Stimulated activated CD8-positive, alpha-beta memory T cell treated with anti-CD3 and anti-CD28 coated beads, Interleukin-15, amount 100 ng/mL, for 48 hours (primary cell): ENCODE measurements at regions not wholly inside any gene's neighbourhood (a gene's known extent, or its start where the extent isn't known, plus 50 kb on each side); places are given as distances from the start of the nearest gene placed in this dataset.

Source experiments
- DNase-seq, 2 donors: peaks; one replicate each; pipeline ENCODE4 v3.0.0-alpha.2; 2020; ENCODE audit warnings: low read depth in 2 of 2

- DNase-seq, result no peak
These were observed 816.3 kb downstream of the QKI start for GRCh38 chr6:164230804-164231203.

DNA sequence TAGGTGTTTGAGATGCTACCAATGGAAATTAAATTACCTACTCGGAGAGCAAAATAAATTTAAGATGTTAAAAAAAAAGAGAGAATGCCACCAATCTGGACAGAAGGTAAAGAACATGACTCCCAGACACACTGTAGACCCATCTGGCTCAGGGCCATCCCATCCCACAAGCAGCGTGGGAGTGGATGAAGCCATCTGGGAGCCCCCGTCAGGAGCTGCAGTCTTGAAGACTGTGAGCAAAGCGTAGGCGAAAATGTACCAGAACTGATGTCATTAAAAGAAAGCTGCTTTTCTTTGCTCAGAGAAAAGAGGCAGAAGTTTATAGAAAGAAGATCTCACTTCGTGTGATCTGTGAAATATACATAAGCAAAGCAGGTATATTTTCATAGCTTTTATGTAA lies 815.7 kb downstream of the QKI start:
- DNase-seq, result no peak

- DNase-seq, result no peak
These were observed 815.2 kb downstream of the QKI start for GRCh38 chr6:164229716-164230115.

GRCh38 chr6:164227952-164228522 lies 813.5 kb downstream of the QKI start:
- DNase-seq, result no peak

DNA sequence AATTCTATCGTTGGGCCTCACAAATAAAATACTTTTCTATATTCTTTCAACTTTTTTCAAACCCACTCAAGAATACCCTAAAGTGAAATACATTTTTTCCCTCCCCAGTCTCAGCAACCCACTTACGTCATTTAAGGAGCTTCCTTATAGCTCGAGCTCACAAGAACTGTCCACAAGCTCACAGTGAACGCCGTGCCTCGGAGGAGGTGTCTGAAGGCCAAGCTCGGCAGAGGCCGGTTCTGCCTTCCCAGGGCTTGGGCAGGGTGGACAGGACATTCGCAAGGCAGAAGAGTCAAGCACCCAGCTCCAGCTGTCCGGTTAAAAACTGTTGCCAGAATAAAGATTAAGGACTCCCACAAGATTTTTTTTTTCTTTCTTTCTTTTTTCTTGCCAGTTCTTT lies 802.3 kb downstream of the QKI start:
- no peak for DNase-seq

- no peak for DNase-seq
These were observed 801.9 kb downstream of the QKI start for GRCh38 chr6:164216368-164216767.

DNA sequence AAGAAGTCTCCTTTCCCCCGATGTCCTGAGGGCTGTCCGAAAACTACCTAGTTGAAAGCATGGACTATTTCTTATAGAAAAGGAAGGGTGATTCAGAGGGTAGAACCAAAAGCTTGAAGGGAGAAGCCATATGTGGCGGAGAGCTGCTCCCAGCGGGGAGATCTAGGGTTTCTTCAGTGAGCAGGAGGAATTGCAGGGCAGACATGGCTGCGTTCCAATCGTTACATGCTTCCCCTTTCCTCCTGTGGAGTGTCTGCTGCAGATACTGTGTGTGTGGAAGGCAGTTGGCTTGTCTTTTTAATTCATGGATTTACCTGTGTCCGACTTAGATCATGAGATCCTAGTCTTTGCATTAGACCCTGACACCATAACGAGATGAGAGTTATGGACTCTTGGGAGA lies 799.5 kb downstream of the QKI start:
- DNase-seq, result no peak

DNA sequence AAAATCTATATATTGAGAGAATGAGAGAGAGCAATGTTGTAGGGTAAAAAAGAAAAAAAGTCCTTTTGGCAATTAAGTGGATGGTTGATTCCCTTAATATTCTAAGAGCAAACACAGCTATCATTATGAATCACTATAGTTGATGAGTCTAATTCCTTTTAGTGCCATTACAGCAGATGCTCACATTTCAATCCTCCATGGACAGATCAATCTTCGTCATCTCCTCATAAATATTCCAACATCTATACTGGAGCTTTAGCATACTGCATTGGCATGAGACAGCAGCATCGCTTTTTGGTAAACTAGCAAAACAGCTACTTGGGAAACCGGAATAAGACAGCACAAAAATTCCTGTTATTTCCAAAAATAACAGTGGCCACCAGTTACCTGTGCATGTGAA lies 796.7 kb downstream of the QKI start:
- no peak for DNase-seq

DNA sequence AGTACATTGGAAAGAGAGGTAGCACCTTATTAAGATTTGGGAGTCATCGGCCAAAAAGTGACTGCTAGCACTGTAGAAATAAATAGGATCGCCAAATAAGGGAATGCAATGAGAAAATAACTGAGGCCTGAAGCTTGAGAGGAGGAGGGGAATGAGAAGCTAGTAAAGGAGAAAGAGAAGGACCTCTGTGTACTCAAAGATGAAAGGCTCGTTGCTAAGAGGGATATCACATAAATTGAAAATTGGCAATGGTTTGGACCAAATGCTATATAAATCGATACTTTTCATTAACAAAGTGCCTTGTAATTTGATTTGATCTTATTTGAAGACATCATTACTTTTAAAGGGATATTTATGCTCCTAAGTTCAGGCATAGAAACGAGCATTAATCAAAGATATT lies 796.3 kb downstream of the QKI start:
- DNase-seq, result no peak

GRCh38 chr6:164210323-164210722 lies 795.8 kb downstream of the QKI start:
- no peak for DNase-seq

GRCh38 chr6:164208371-164208770 lies 793.9 kb downstream of the QKI start:
- no peak for DNase-seq

- no peak for DNase-seq
These were observed 792.4 kb downstream of the QKI start for GRCh38 chr6:164206807-164207423.

DNA sequence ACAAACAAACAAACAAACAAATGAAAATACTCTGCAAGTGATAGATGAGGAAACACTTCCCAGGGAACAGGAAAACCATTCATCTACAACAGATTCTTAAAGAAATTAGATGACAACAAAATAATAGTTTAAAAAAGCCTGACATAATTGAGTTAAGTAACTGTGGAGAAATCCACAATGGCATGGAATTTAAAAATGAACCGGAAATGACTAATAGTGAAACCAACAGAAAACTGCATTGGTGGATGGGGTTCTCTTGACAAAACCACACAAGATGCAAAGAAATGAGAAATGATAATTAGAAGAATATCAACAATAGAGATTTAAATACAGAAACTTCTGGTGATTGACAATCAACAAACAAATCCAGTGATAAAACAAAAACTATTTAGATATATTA lies 785.6 kb downstream of the QKI start:
- DNase-seq, result no peak

- no peak for DNase-seq
These were observed 781.4 kb downstream of the QKI start for GRCh38 chr6:164195942-164196281.

- DNase-seq, result no peak
These were observed 780.9 kb downstream of the QKI start for GRCh38 chr6:164195278-164195941.

DNA sequence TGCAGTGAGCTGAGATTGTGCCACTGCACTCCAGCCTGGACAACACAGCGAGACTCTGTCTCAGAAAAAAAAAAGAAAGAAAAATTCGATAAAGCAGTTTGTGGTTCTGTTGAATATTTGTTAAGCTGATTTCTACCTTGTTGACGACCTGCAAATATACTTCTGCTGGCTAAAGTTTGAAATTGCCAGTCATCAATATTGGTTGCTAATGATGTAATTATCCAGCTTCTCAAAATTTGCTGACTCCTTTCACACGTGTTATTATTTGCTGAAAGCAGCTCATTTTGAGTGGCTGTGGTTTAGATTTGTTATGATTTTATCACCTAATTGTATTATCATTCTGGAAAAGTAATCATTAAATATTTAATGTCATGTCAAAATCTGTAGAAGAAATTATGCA lies 774.3 kb downstream of the QKI start:
- DNase-seq, result no peak

DNA sequence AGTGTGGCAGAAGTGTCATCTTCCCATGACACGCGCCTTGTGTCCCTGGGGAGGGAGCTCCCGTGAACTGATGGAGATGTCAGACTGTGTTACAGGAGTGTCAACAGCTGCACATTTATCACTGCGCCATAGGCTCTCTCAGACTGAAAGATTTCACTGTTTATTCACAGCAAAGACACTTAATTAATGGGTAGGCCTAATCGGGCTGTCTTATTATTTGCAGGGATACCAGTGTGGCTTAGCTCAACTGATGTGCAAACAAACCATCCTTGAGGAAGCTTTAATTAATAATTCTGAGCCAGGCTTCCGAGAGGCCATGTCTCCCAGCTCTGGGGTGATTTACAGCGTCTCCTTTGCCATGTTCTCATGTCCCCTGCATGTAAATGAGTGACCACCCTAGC lies 771.0 kb downstream of the QKI start:
- DNase-seq, result no peak

DNA sequence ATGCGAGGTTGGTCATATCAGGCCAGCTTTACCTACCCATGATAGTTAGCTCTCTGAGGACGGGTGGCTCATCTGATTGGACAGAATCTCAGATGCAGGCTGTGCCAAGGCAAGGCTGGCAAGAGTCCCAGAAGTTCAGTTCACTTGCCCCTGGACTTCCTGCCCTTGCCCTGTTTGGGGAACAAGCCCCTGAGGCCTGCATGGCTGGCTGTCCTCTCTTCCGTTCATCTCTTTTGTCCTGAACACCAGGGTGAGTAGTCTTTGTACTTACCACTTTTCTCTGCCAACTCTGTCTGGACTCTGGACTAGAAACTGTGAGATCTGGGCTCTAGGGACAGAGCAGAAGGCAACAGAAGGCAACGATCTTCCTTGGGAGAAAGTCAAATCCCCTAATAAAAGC lies 769.9 kb downstream of the QKI start:
- DNase-seq, result no peak

GRCh38 chr6:164183556-164184123 lies 769.1 kb downstream of the QKI start:
- no peak for DNase-seq

GRCh38 chr6:164178679-164179332 lies 764.3 kb downstream of the QKI start:
- no peak for DNase-seq

- no peak for DNase-seq
These were observed 754.8 kb downstream of the QKI start for GRCh38 chr6:164169355-164169754.

DNA sequence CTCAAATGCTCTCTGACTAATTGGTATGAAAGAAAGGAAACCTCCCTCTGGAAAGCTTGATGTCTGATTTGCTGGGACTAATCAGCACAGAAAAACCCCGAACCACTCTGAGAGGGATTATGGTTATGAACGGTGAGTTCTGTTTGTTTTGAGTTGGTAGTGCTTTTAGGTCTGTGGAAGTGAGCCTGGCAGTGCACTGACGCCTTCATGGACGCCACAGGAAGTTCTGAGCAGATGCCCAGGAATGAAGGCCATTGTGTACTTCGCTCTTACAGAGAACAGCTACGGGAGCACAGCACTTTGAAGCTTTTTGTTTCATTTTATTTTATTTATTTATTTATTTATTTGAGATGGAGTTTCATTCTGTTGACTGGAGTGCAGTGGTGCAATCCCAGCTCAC lies 754.1 kb downstream of the QKI start:
- no peak for DNase-seq

- no peak for DNase-seq
These were observed 753.4 kb downstream of the QKI start for GRCh38 chr6:164167873-164168405.
